GM21528 (cell line): ENCODE measurements at regions not wholly inside any gene's neighbourhood (a gene's known extent, or its start where the extent isn't known, plus 50 kb on each side); places are given as distances from the start of the nearest gene placed in this dataset.
A peak's percentile ranks its signal among the peaks of the same experiment; 100 is the strongest.
"Not testable (repeated sequence)": the region's sequence is repeated elsewhere in the genome, so short reads cannot be mapped to it uniquely, and the experiment has no call there.

Experiments
- ATAC-seq: cut with Tn5 transposase; IDR thresholded peaks from one replicate; pipeline ENCODE4 v1.9.1; 2021; ENCODE audit warnings: mild to moderate bottlenecking, moderate library complexity; ENCODE audit not compliant: unreplicated experiment, low FRiP score

- no peak for ATAC-seq
Measured at GRCh38 chr10:7070950-7071349, 339.9 kb downstream of the SFMBT2 start.

DNA sequence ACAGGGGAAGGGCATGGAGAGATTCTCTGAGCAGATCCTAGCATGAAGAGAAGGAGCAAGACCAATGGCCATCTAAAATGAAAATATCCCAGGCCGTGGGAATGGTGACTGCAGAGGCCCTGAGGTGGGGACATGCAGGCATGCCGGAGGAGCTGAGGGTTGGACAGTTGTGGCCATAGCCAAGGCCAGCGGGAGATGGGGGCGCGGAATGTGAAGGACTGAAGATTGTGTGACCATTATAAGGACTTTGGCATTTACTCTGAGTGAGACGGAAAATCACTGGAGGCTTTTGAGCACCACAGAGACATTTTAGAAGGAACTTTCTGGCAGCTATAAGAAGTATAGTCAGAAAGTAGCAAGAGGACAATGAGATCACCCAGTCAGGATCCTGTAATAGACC lies 341.1 kb downstream of the SFMBT2 start:
- ATAC-seq = no peak

GRCh38 chr10:7056216-7056615 lies 354.6 kb downstream of the SFMBT2 start:
- no peak for ATAC-seq

- ATAC-seq = no peak
Measured at GRCh38 chr10:7054915-7055314, 355.9 kb downstream of the SFMBT2 start.

DNA sequence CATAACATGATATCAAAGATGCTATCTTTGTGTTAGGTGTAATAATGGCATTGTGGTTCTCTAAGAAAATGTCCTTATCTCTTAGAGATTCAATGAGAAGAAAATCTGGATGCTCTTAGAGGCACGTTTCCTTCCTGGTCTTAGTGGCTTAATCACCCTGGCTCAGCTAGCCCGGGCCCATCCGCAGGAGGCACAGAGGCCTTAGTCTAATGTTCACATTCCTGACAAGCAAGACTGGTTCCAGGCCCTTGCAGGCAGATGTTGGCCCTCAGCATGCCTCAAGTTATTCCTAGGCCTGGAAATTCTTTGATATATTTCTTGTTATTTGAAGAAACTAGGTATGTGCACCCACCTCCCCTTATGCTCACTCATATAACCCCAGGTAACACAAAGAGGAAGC lies 357.6 kb downstream of the SFMBT2 start:
- ATAC-seq = no peak

DNA sequence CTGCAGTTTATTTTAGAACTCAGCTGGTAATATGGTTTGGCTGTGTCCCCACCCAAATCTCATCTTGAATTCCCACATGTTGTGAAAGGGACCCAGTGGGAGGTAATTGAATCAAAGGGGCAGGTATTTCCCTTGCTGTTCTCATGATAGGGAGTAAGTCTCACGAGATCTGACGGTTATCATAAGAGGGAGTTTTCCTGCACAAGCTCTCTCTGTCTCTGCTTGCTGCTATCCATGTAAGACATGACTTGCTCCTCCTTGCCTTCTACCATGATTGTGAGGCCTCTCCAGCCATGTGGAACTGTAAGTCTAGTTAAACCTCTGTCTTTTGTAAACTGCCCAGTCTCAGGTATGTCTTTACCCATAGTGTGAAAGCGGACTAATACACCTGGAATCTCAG lies 360.8 kb downstream of the SFMBT2 start:
- not testable (repeated sequence) for ATAC-seq

DNA sequence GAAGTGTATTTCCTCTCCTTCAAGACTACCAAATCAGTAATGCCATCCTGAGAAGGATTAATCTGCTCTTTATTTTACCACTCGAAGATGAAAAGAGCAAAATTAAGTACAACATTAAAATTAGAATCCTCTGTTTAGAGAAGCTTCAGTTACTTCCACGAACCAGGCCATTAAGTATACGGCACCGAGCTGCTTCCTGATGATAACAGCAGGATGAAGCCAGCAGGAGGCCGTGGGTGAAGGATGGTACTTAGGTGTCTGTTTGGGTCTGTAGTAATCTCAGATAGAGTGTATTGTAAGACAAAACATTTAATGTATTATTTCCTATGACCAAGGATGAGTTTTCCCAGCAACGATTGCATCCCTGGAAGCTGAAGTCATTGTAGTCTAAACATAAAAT lies 362.8 kb downstream of the SFMBT2 start:
- ATAC-seq = no peak

DNA sequence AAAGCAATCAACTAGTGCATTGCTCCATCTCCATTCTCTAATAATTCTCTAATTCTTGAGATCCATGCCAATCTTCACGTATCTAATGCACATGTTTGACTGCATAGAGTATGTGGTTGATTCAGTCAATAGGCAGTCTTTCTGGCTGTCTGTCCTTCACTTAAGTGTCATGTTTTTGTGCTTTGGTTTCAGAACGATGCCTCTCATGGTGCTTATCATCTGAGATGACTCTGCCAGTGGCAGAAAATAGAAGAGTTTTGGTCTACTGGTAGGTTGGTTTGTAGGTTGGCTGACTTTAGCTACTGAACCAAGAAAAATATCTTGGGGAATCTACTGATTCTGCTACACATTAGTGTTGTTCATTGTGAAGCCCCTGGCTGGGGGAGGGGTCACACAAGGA lies 364.2 kb downstream of the SFMBT2 start:
- ATAC-seq = peak; percentile 67

GRCh38 chr10:7045891-7046599 lies 364.8 kb downstream of the SFMBT2 start:
- peak; percentile 81 for ATAC-seq

DNA sequence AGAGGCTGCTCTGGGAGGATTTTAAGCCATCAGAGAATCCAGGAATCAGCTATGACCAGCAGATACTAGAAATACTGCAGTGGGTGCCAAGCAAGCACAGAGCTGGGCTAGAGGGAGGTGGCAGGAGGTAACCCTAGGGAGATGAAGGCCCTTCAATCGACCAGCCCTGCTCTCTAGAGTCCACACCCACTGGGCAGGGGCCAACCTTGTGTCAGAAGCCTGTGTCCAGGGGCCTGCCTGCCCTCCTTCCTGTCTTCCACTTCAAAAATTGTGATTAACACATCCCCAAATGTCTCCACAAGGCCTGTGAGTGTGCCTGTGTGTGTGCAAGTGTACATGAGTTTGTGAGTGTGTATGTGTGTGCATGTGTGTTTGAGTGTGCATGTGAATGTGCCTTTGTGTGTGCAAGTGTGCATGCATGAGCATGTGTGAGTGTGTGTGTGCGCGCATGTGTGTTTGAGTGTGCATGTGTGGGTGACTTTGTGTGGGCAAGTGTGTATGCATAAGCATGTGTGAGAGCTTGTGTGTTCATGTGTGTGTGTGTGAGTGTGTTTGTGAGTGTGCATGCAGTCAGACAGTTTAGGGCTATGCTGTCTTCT lies 367.7 kb downstream of the SFMBT2 start:
- ATAC-seq = no peak

DNA sequence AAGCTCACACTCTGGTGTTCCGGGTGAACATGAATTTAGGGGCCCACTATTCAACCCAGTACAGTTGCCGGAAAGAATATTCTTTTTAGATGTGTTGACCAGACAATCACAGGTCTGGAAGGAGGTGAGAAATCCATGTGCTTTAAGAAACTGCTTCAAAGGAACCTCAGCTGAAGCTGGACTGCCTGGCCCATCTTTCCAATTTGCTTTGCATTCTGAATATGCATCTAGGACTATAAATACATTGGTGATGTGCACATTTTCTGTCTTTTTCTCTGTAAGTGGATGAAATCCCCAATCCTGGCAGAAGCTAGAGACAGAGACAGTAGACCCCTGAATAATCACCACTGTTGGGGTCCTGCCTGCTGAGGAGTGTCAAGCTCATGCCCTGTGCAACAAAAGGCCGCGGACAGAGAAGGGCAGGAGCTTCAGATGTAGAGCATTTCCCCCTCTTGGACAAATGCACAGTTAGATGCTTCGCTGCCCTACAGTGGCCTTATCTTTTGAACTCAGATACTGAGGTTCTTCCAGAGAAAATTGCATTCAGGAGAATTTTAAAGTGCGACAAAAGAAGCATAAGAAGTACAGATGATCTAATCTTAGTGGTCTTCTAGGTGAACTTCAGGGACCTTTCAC lies 368.3 kb downstream of the SFMBT2 start:
- ATAC-seq = no peak

GRCh38 chr10:7042000-7042399 lies 368.8 kb downstream of the SFMBT2 start:
- ATAC-seq = no peak

DNA sequence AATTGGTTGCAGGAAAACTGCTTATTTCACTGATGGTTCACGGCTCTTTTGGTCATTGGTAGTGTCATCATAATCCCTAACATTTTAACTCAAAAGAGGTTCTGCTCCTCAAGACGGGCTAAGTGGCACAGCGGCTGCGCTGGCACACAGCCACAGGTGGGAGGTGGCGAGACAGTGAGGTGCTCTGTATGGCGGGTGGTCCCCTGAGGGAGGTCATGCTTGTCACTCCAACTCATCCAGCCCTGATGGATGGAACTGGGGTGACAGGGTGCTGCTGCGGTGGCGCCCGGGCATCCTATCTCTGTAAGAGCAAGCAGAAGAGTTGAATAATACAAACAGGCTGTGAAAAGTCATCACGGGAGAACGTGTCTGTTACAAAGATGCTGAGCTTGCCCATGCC lies 370.2 kb downstream of the SFMBT2 start:
- ATAC-seq = no peak

- no peak for ATAC-seq
Measured at GRCh38 chr10:7039859-7040258, 371.0 kb downstream of the SFMBT2 start.

DNA sequence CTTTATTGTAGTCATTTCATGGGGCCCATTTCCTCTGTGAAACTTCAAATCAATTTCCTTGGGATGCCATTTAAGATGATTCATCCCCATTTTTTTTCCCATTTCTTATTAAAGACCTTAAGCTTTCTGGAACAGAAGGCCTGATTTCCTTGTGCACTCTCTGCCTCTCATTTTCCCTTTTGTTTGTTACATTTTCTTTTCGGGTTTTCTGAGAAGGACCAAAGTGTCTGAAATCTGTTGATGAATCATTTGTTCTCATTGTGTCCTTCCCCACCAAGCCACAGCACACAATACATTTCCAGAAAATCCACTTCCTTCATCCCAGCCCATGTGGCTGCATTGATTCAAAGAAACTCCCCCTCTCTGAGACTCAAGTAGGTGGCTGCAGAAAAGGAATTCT lies 372.4 kb downstream of the SFMBT2 start:
- no peak for ATAC-seq

GRCh38 chr10:7037434-7037833 lies 373.4 kb downstream of the SFMBT2 start:
- not testable (repeated sequence) for ATAC-seq

GRCh38 chr10:7036951-7037350 lies 373.9 kb downstream of the SFMBT2 start:
- ATAC-seq = no peak

- no peak for ATAC-seq
Measured at GRCh38 chr10:7035126-7035761, 375.6 kb downstream of the SFMBT2 start.

GRCh38 chr10:7033031-7033430 lies 377.8 kb downstream of the SFMBT2 start:
- ATAC-seq = no peak

- ATAC-seq = no peak
Measured at GRCh38 chr10:7030134-7030855, 380.5 kb downstream of the SFMBT2 start.

GRCh38 chr10:7029672-7030071 lies 381.2 kb downstream of the SFMBT2 start:
- no peak for ATAC-seq
